GM23338 (cell line): ENCODE measurements at regions not wholly inside any gene's neighbourhood (a gene's known extent, or its start where the extent isn't known, plus 50 kb on each side); places are given as distances from the start of the nearest gene placed in this dataset.

Experiments
- ATAC-seq: fragments of 200-7000 bp; cut with Tn5 transposase; 3 replicates; pipeline ENCODE4 v1.9.1; 2020
- DNase-seq: peaks from one replicate; pipeline ENCODE4 v3.0.0-alpha.2; 2015; ENCODE audit warnings: low spot score
- H2AFZ ChIP-seq: fragments of 200-600 bp; sonication (generic); 2 replicates; pipeline ENCODE4 v1.8.0; 2016; ENCODE audit warnings: antibody characterized with exemption, mild to moderate bottlenecking, moderate library complexity
- H3F3A ChIP-seq: fragments of 200-600 bp; sonication (generic); replicated peaks from 2 replicates; pipeline ENCODE4 v1.8.0; 2017; ENCODE audit warnings: antibody characterized with exemption, mixed run types, low read depth
- H3K27ac ChIP-seq: fragments of 200-600 bp; sonication (generic); 2 replicates; pipeline ENCODE4 v1.6.1; 2016; ENCODE audit warnings: low read depth
- H3K27me3 ChIP-seq: fragments of 200-600 bp; sonication (generic); 2 replicates; pipeline ENCODE4 v1.8.0; 2016; ENCODE audit warnings: mild to moderate bottlenecking, mixed run types, moderate library complexity; ENCODE audit not compliant: insufficient read depth
- H3K36me3 ChIP-seq: fragments of 200-600 bp; sonication (generic); 2 replicates; pipeline ENCODE4 v1.8.0; 2016; ENCODE audit warnings: mild to moderate bottlenecking; ENCODE audit not compliant: insufficient read depth
- H3K4me1 ChIP-seq: fragments of 200-600 bp; sonication (generic); 2 replicates; pipeline ENCODE4 v1.8.0; 2016; ENCODE audit warnings: mild to moderate bottlenecking, moderate library complexity; ENCODE audit not compliant: insufficient read depth
- H3K4me2 ChIP-seq: fragments of 200-600 bp; sonication (generic); 2 replicates; pipeline ENCODE4 v1.7.1; 2017; ENCODE audit warnings: mixed run types
- H3K4me3 ChIP-seq: fragments of 200-600 bp; sonication (generic); 2 replicates; pipeline ENCODE4 v1.6.1; 2016; ENCODE audit warnings: mixed run types
- H3K79me2 ChIP-seq: fragments of 200-600 bp; sonication (generic); replicated peaks from 2 replicates; pipeline ENCODE4 v1.8.0; 2017; ENCODE audit warnings: mild to moderate bottlenecking; ENCODE audit not compliant: insufficient read depth
- H3K9me2 ChIP-seq: fragments of 200-600 bp; sonication (generic); 2 replicates; pipeline ENCODE4 v1.8.0; 2017; ENCODE audit not compliant: insufficient read depth
- H4K20me1 ChIP-seq: fragments of 200-600 bp; sonication (generic); replicated peaks from 2 replicates; pipeline ENCODE4 v1.8.0; 2017; ENCODE audit warnings: mild to moderate bottlenecking; ENCODE audit not compliant: insufficient read depth
- H3K27ac Mint-ChIP-seq: 2 replicates; pipeline ENCODE4 v1.8.0; 2020; ENCODE audit warnings: inconsistent platforms, mild to moderate bottlenecking, moderate library complexity, mixed read lengths
- H3K27me3 Mint-ChIP-seq: 3 replicates; pipeline ENCODE4 v1.8.0; 2022; ENCODE audit warnings: low read depth, mild to moderate bottlenecking, moderate library complexity, mixed read lengths, inconsistent platforms; ENCODE audit not compliant: insufficient read depth, poor library complexity
- H3K36me3 Mint-ChIP-seq: 3 replicates; pipeline ENCODE4 v1.8.0; 2021; ENCODE audit warnings: low read depth, mild to moderate bottlenecking, inconsistent platforms, moderate library complexity, mixed read lengths
- H3K4me1 Mint-ChIP-seq: 3 replicates; pipeline ENCODE4 v1.8.0; 2020; ENCODE audit warnings: mild to moderate bottlenecking, inconsistent platforms, mixed read lengths
- H3K4me3 Mint-ChIP-seq: 3 replicates; pipeline ENCODE4 v1.8.0; 2021; ENCODE audit warnings: moderate library complexity, mild to moderate bottlenecking, inconsistent platforms, mixed read lengths
- H3K9me3 Mint-ChIP-seq: 3 replicates; pipeline ENCODE4 v1.8.0; 2020; ENCODE audit warnings: moderate library complexity, mild to moderate bottlenecking, inconsistent platforms, mixed read lengths
- CREB1 ChIP-seq: fragments of 250-450 bp; sonication (Bioruptor Pico); IDR thresholded peaks from 2 replicates; pipeline ENCODE4 v1.5.0; 2020; ENCODE audit warnings: low read depth, mild to moderate bottlenecking, moderate library complexity
- CTCF ChIP-seq, 2 experiments: fragments of 200-600 bp in 1 of 2; sonication (generic) in 1 of 2; conservative IDR thresholded peaks; 2 replicates each; pipeline versions ENCODE4 v1.5.1 to v1.6.1; 2016 to 2017; ENCODE audit warnings: antibody characterized with exemption in 2 of 2, low read depth in 2 of 2, mild to moderate bottlenecking in 2 of 2, moderate library complexity in 1 of 2
- EZH2 ChIP-seq: fragments of 200-600 bp; sonication (generic); IDR thresholded peaks from one replicate; pipeline ENCODE4 v1.8.0; 2017; ENCODE audit warnings: antibody characterized with exemption, mild to moderate bottlenecking, low read depth; ENCODE audit not compliant: unreplicated experiment
- EZH2phosphoT487 ChIP-seq: fragments of 200-600 bp; sonication (generic); IDR thresholded peaks from one replicate; pipeline ENCODE4 v1.8.1; 2018; ENCODE audit warnings: antibody characterized with exemption; ENCODE audit not compliant: unreplicated experiment
- JUNB ChIP-seq: IDR thresholded peaks from one replicate; pipeline ENCODE4 v1.6.1; 2016; ENCODE audit warnings: antibody characterized with exemption; ENCODE audit not compliant: unreplicated experiment
- POLR2AphosphoS5 ChIP-seq: IDR thresholded peaks from 2 replicates; pipeline ENCODE4 v1.6.1; 2016; ENCODE audit warnings: antibody characterized with exemption, low read depth
- STAT1 ChIP-seq: IDR thresholded peaks from one replicate; pipeline ENCODE4 v1.6.1; 2016; ENCODE audit warnings: antibody characterized with exemption; ENCODE audit not compliant: unreplicated experiment
- TF ChIP-seq, protein P1 (sequence below): IDR thresholded peaks from 2 replicates; pipeline ENCODE4 v1.6.1; 2016; ENCODE audit warnings: antibody characterized with exemption
- TF ChIP-seq, protein P2 (sequence below): IDR thresholded peaks from one replicate; pipeline ENCODE4 v1.6.1; 2018; ENCODE audit warnings: antibody characterized with exemption; ENCODE audit not compliant: unreplicated experiment

DNA sequence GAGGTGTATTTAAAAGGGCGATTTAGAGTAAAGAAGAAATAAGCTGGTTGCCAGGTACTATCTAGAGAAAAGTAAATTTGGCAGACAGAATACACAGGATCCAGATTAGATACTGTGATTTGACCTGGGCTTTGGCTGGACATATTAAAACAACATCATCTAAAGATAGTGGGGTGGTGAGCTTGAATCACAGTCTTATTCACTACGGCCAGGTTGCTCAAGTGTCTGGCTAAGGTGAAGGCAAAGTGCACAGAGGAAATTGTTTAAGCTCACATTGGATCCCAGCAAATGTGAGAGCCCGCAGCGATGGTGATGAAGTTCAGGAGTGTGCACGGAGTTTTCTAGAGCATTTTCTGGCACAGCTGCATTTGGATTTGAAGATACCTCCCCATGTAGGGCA is 398.2 kb upstream of the MEF2C start:
- Mint-ChIP-seq H3K9me3 (no peaks in the 10 kb centered on the region), H3K36me3 (no peaks in the 10 kb centered on the region), H3K4me1 (no peaks in the 10 kb centered on the region), H3K27me3 (peaks cover 3% of the 10 kb centered on the region), H3K4me3 (no peak overlapping the region), H3K27ac (no peak overlapping the region)
- no peaks in the 10 kb centered on the region for H3K27me3 ChIP-seq
- no peak overlapping the region for H3K4me3 ChIP-seq
- H3K4me1 ChIP-seq, result no peaks in the 10 kb centered on the region
- no peak for ATAC-seq
- no peak overlapping the region for H3K27ac ChIP-seq
- no peaks in the 10 kb centered on the region for H3K36me3 ChIP-seq
- H3K9me2 ChIP-seq, result no peaks in the 10 kb centered on the region
- TF ChIP-seq EZH2phosphoT487 (no peak), CTCF (conservative IDR thresholded peaks at IDR 0.05; ENCODE audit: low read depth in 2 of 2) (no peak), JUNB (no peak), EZH2 (no peak)
- TF ChIP-seq, protein P1, sequence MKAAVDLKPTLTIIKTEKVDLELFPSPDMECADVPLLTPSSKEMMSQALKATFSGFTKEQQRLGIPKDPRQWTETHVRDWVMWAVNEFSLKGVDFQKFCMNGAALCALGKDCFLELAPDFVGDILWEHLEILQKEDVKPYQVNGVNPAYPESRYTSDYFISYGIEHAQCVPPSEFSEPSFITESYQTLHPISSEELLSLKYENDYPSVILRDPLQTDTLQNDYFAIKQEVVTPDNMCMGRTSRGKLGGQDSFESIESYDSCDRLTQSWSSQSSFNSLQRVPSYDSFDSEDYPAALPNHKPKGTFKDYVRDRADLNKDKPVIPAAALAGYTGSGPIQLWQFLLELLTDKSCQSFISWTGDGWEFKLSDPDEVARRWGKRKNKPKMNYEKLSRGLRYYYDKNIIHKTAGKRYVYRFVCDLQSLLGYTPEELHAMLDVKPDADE, result no peak
- H3F3A ChIP-seq, result no peaks in the 10 kb centered on the region
- no peaks in the 10 kb centered on the region for H4K20me1 ChIP-seq
- no peak for DNase-seq
- no peaks in the 10 kb centered on the region for H3K79me2 ChIP-seq
- no peak overlapping the region for H3K4me2 ChIP-seq
- no peak overlapping the region for H2AFZ ChIP-seq

GRCh38 chr5:89280103-89281037 is 397.4 kb upstream of the MEF2C start:
- Histone ChIP-seq H3K27ac (no peak overlapping the region), H3K4me1 (no peaks in the 10 kb centered on the region), H3F3A (no peaks in the 10 kb centered on the region), H3K36me3 (no peaks in the 10 kb centered on the region), H3K79me2 (no peaks in the 10 kb centered on the region), H3K9me2 (no peaks in the 10 kb centered on the region), H4K20me1 (no peaks in the 10 kb centered on the region), H2AFZ (no peak overlapping the region), H3K27me3 (no peaks in the 10 kb centered on the region), H3K4me3 (no peak overlapping the region), H3K4me2 (no peak overlapping the region)
- Mint-ChIP-seq H3K4me3 (no peak overlapping the region), H3K27ac (no peak overlapping the region), H3K36me3 (no peaks in the 10 kb centered on the region), H3K4me1 (no peaks in the 10 kb centered on the region), H3K27me3 (peaks cover 3% of the 10 kb centered on the region), H3K9me3 (no peaks in the 10 kb centered on the region)
- DNase-seq (no peak), ATAC-seq (no peak)
- TF ChIP-seq, protein P1, result no peak
- TF ChIP-seq CTCF (conservative IDR thresholded peaks at IDR 0.05; ENCODE audit: low read depth in 2 of 2) (no peak), JUNB (no peak), CREB1 (CRISPR knock-in tag) (no peak), STAT1 (no peak), POLR2AphosphoS5 (no peak)
- TF ChIP-seq, protein P2, sequence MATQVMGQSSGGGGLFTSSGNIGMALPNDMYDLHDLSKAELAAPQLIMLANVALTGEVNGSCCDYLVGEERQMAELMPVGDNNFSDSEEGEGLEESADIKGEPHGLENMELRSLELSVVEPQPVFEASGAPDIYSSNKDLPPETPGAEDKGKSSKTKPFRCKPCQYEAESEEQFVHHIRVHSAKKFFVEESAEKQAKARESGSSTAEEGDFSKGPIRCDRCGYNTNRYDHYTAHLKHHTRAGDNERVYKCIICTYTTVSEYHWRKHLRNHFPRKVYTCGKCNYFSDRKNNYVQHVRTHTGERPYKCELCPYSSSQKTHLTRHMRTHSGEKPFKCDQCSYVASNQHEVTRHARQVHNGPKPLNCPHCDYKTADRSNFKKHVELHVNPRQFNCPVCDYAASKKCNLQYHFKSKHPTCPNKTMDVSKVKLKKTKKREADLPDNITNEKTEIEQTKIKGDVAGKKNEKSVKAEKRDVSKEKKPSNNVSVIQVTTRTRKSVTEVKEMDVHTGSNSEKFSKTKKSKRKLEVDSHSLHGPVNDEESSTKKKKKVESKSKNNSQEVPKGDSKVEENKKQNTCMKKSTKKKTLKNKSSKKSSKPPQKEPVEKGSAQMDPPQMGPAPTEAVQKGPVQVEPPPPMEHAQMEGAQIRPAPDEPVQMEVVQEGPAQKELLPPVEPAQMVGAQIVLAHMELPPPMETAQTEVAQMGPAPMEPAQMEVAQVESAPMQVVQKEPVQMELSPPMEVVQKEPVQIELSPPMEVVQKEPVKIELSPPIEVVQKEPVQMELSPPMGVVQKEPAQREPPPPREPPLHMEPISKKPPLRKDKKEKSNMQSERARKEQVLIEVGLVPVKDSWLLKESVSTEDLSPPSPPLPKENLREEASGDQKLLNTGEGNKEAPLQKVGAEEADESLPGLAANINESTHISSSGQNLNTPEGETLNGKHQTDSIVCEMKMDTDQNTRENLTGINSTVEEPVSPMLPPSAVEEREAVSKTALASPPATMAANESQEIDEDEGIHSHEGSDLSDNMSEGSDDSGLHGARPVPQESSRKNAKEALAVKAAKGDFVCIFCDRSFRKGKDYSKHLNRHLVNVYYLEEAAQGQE, result no peak
